GM18507 (cell line): ENCODE measurements at regions not wholly inside any gene's neighbourhood (a gene's known extent, or its start where the extent isn't known, plus 50 kb on each side); places are given as distances from the start of the nearest gene placed in this dataset.

Experiments
- DNase-seq: peaks from one replicate; pipeline ENCODE4 v3.0.0; 2011; ENCODE audit warnings: low read depth; ENCODE audit not compliant: insufficient read length; ENCODE audit errors: extremely low spot score
- FAIRE-seq: peaks from 2 replicates; lab custom pipeline; 2011; peaks lifted over from hg19 to GRCh38; lab: Jason Lieb, UNC

- DNase-seq (no peak), FAIRE-seq (no peak)
Measured at GRCh38 chr5:143733665-143734455, 78.1 kb upstream of the HMHB1 start.

- FAIRE-seq (no peak), DNase-seq (no peak)
Measured at GRCh38 chr5:143732402-143732801, 79.6 kb upstream of the HMHB1 start.

- DNase-seq (no peak), FAIRE-seq (no peak)
Measured at GRCh38 chr5:143730112-143730801, 81.7 kb upstream of the HMHB1 start.

GRCh38 chr5:143729334-143729946, 82.5 kb upstream of the HMHB1 start:
- FAIRE-seq (no peak), DNase-seq (no peak)

- no peak for FAIRE-seq
- no peak for DNase-seq
Measured at GRCh38 chr5:143723159-143723558, 88.8 kb upstream of the HMHB1 start.

GRCh38 chr5:143721925-143722324, 90.0 kb upstream of the HMHB1 start:
- DNase-seq (no peak), FAIRE-seq (no peak)

GRCh38 chr5:143720689-143721088, 91.3 kb upstream of the HMHB1 start:
- FAIRE-seq (no peak), DNase-seq (no peak)

- FAIRE-seq: no peak
- no peak for DNase-seq
Measured at GRCh38 chr5:143717400-143717799, 94.6 kb upstream of the HMHB1 start.

- no peak for DNase-seq
- no peak for FAIRE-seq
Measured at GRCh38 chr5:143716881-143717280, 95.1 kb upstream of the HMHB1 start.

- DNase-seq (no peak), FAIRE-seq (no peak)
Measured at GRCh38 chr5:143715616-143716015, 96.3 kb upstream of the HMHB1 start.

GRCh38 chr5:143714629-143715028, 97.3 kb upstream of the HMHB1 start:
- peak; percentile 49 for FAIRE-seq
- no peak for DNase-seq

- no peak for FAIRE-seq
- no peak for DNase-seq
Measured at GRCh38 chr5:143713047-143714003, 98.6 kb upstream of the HMHB1 start.

GRCh38 chr5:143708672-143709071, 103.3 kb upstream of the HMHB1 start:
- DNase-seq (no peak), FAIRE-seq (no peak)

GRCh38 chr5:143707806-143708205, 104.2 kb upstream of the HMHB1 start:
- no peak for DNase-seq
- FAIRE-seq: no peak

GRCh38 chr5:143705381-143705780, 106.6 kb upstream of the HMHB1 start:
- DNase-seq (no peak), FAIRE-seq (no peak)

GRCh38 chr5:143703659-143704058, 108.3 kb upstream of the HMHB1 start:
- DNase-seq: no peak
- FAIRE-seq: no peak

- DNase-seq (no peak), FAIRE-seq (no peak)
Measured at GRCh38 chr5:143701493-143701892, 110.5 kb upstream of the HMHB1 start.

- DNase-seq (no peak), FAIRE-seq (no peak)
Measured at GRCh38 chr5:143700994-143701393, 111.0 kb upstream of the HMHB1 start.

GRCh38 chr5:143699121-143699520, 112.8 kb upstream of the HMHB1 start:
- DNase-seq (no peak), FAIRE-seq (no peak)

- DNase-seq: no peak
- FAIRE-seq: no peak
Measured at GRCh38 chr5:143698574-143698973, 113.4 kb upstream of the HMHB1 start.
